22Rv1 (cell line): ENCODE measurements at regions not wholly inside any gene's neighbourhood (a gene's known extent, or its start where the extent isn't known, plus 50 kb on each side); places are given as distances from the start of the nearest gene placed in this dataset.

Experiments used
- CTCF ChIP-seq: fragments of 450-650 bp; IDR thresholded peaks from 2 replicates; pipeline ENCODE4 v1.5.1; 2017; ENCODE audit warnings: mild to moderate bottlenecking
- ZFX ChIP-seq: fragments of 450-650 bp; IDR thresholded peaks from 2 replicates; pipeline ENCODE4 v1.6.1; 2017; ENCODE audit warnings: antibody characterized with exemption, borderline replicate concordance

- TF ChIP-seq CTCF (no peak), ZFX (no peak)
Measured at GRCh38 chr11:111170761-111171379, 74.7 kb upstream of the POU2AF2 start.
